ENCODE measurements at regions not wholly inside any gene's neighbourhood (a gene's known extent, or its start where the extent isn't known, plus 50 kb on each side); places are given as distances from the start of the nearest gene placed in this dataset.

DNA sequence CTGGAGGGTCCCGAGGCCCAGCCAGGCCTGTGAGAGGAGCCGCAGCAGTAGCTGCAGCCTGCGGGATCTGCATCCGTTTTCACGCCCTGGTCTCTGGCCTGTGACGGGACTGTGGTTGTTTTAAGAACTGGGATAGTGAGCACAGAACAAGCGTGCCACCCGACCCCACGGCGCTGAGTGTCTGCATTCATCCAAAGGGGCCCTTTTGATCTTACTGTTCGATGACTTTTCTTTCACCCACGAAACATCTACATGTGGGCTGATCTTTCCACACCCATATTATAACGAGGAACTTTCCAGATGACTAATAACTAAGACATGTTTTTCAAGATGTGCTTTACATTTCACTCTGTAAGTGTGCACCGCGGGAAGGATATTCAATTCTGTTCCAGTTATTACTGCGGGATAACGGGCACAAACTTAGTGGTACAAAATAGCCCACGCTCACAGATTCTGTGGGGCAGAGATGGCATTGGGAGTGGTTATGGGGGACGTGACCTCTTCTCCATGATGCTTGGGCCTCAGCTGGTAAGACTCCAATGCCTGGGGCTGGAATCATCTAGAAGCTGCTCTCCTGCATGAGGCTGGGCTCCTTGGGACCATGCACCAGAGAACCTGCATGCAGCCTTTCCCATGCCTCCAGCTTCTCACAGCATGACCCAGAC lies 165.0 kb downstream of the SYK start:
- no peak for TF ChIP-seq POLR2AphosphoS5 (IDR thresholded peaks at IDR 0.05)
- TF ChIP-seq, protein P1, sequence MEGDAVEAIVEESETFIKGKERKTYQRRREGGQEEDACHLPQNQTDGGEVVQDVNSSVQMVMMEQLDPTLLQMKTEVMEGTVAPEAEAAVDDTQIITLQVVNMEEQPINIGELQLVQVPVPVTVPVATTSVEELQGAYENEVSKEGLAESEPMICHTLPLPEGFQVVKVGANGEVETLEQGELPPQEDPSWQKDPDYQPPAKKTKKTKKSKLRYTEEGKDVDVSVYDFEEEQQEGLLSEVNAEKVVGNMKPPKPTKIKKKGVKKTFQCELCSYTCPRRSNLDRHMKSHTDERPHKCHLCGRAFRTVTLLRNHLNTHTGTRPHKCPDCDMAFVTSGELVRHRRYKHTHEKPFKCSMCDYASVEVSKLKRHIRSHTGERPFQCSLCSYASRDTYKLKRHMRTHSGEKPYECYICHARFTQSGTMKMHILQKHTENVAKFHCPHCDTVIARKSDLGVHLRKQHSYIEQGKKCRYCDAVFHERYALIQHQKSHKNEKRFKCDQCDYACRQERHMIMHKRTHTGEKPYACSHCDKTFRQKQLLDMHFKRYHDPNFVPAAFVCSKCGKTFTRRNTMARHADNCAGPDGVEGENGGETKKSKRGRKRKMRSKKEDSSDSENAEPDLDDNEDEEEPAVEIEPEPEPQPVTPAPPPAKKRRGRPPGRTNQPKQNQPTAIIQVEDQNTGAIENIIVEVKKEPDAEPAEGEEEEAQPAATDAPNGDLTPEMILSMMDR (IDR thresholded peaks at IDR 0.05) = no peak

All from transverse colon (tissue), 4 donors.